ENCODE measurements at regions not wholly inside any gene's neighbourhood (a gene's known extent, or its start where the extent isn't known, plus 50 kb on each side); places are given as distances from the start of the nearest gene placed in this dataset.

DNA sequence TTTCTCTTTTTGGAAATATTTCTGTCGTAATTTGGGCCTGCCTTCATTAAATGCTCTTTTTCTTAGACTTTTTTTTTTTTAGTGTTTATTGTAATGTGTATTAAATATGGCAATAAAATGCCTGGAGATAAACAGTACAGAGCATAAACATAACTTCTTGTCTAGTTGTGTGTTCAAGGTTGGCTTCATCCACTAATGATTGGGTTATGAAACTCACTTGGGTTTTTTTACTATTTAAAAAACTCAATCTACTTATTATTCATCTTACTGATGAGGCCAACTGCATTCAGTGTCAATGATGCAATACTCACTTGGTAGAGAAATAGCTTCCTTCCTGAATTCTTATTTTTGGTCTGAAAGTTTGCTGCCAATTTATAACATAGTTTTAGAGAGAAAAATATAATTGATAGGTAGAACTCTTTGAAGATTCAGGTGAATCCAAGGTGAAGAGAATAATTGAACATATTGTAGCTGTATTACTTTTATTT, 144.2 kb upstream of the NABP1 start:
- Mint-ChIP-seq H3K4me3 (no peak overlapping the region), H3K4me1 (ENCODE audit: low read depth) (peaks cover 8% of the 10 kb centered on the region), H3K27ac (no peak overlapping the region), H3K36me3 (ENCODE audit: low read depth) (no peaks in the 10 kb centered on the region), H3K27me3 (peaks cover 4% of the 10 kb centered on the region), H3K9me3 (no peaks in the 10 kb centered on the region)

DNA sequence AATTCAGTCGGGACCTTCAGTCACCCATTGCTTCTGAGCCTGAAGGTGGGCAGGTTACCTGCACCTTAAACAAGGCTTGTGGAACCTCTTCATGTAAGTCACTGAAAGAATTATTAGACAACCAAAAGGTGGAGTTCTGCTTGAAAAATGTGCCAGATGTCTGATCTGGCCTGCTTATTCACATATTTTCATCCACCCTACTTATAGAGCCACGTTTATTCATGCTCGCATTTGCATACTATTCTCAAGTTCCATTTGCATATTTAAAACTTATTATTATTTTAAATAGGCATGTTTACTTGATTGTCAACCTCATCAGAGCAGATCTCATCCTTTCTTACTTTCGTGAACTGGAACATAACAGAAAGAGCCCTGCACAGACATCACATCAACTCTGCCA, 140.0 kb upstream of the NABP1 start:
- no peak overlapping the region for H3K4me3 Mint-ChIP-seq
- H3K27ac Mint-ChIP-seq = no peak overlapping the region
- H3K27me3 Mint-ChIP-seq = no peaks in the 10 kb centered on the region
- H3K36me3 Mint-ChIP-seq (ENCODE audit: low read depth) = no peaks in the 10 kb centered on the region
- no peaks in the 10 kb centered on the region for H3K9me3 Mint-ChIP-seq
- no peaks in the 10 kb centered on the region for H3K4me1 Mint-ChIP-seq (ENCODE audit: low read depth)

DNA sequence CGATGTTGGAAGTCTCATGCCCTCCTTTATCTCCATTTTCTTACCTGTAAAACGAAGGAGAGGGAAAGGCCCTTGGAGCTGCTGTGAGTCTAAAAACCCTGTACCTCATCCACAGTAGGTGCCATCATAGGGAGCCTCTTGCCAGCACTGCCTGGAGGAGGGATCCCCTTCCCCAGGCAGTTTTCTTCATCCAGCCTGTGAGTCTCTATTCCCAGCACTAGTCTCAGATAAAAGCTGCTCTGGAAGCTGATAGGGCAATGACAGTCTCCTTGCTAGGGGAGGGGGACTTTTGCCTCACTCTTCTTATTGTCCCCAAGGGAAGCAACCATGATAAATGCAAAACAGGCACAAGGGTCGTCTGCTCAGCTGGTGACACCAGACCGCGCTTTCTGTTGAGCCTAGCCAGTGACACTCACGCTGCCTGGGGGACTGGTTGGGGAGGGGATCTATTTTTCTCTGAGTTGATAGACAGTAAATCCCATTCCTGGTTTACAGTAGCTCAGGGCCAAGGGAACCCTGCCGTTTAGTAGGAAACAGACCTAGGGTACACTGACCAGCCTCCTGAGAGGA, 139.5 kb upstream of the NABP1 start:
- H3K27me3 Mint-ChIP-seq = no peaks in the 10 kb centered on the region
- no peaks in the 10 kb centered on the region for H3K9me3 Mint-ChIP-seq
- no peak overlapping the region for H3K27ac Mint-ChIP-seq
- H3K4me3 Mint-ChIP-seq = no peak overlapping the region
- no peaks in the 10 kb centered on the region for H3K4me1 Mint-ChIP-seq (ENCODE audit: low read depth)
- no peaks in the 10 kb centered on the region for H3K36me3 Mint-ChIP-seq (ENCODE audit: low read depth)

DNA sequence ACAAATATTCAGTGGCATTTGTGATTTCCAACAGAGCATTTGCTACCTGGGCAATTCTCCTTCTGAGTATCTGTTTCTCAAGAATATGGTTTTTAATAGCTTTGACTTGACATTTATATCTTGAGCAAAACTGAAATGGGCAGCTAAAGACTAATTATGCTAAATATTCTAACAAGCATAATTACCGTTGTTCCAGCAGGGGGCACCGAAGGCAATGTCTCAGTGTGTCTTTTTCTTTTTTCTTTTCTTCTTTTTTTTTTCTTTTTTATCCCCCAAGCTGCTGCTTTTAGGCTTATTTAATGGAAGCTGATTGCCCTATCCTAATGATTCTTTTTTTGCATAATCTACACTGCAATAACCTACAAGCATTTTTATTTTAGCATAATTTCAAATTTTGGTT, 138.9 kb upstream of the NABP1 start:
- H3K4me1 Mint-ChIP-seq (ENCODE audit: low read depth) = no peaks in the 10 kb centered on the region
- H3K27me3 Mint-ChIP-seq = no peaks in the 10 kb centered on the region
- H3K9me3 Mint-ChIP-seq = no peaks in the 10 kb centered on the region
- no peak overlapping the region for H3K4me3 Mint-ChIP-seq
- no peak overlapping the region for H3K27ac Mint-ChIP-seq
- no peaks in the 10 kb centered on the region for H3K36me3 Mint-ChIP-seq (ENCODE audit: low read depth)

DNA sequence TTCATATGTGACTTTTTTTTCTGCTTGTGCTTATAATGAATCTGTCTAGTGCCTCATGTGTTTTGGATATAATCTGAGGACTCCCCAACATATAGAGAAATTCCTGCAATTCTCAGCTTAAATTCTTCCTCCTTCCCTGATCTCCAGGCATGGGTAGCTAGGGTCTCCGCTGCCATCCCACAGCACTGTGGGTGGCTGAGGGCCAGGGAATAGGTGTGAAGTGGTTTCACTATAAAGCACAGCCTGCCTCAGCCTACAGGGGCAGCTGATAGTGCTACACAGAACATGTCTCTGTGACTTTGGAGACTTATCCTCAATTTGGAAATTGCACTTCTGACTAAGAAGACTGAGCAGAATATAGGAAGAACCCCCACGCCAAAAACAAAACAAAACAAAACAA, 137.3 kb upstream of the NABP1 start:
- Mint-ChIP-seq H3K27ac (no peak overlapping the region), H3K27me3 (no peaks in the 10 kb centered on the region), H3K9me3 (peaks cover 3% of the 10 kb centered on the region), H3K36me3 (ENCODE audit: low read depth) (no peaks in the 10 kb centered on the region), H3K4me3 (no peak overlapping the region), H3K4me1 (ENCODE audit: low read depth) (no peaks in the 10 kb centered on the region)

DNA sequence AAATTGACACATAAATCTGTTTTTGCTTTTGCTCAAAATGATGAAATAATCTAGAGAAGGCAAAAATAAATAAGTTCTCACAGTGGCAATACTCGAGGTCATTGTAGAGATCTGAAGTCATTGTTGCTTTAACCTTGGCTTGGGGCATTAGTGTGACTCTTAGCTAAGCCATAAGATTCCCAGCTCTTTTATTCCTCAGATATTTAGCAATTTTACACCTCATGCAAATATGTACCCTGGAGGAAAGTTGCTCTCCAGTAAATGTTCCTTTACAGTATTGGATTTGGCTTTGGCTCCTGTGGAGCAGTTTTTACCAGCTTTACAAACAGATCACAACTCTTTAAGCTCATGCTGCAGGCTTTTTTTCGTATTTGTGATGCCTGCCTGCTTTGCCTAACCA, 134.2 kb upstream of the NABP1 start:
- Mint-ChIP-seq H3K4me1 (ENCODE audit: low read depth) (no peaks in the 10 kb centered on the region), H3K27ac (no peak overlapping the region), H3K4me3 (no peak overlapping the region), H3K27me3 (no peaks in the 10 kb centered on the region), H3K9me3 (peaks cover 3% of the 10 kb centered on the region), H3K36me3 (ENCODE audit: low read depth) (no peaks in the 10 kb centered on the region)

DNA sequence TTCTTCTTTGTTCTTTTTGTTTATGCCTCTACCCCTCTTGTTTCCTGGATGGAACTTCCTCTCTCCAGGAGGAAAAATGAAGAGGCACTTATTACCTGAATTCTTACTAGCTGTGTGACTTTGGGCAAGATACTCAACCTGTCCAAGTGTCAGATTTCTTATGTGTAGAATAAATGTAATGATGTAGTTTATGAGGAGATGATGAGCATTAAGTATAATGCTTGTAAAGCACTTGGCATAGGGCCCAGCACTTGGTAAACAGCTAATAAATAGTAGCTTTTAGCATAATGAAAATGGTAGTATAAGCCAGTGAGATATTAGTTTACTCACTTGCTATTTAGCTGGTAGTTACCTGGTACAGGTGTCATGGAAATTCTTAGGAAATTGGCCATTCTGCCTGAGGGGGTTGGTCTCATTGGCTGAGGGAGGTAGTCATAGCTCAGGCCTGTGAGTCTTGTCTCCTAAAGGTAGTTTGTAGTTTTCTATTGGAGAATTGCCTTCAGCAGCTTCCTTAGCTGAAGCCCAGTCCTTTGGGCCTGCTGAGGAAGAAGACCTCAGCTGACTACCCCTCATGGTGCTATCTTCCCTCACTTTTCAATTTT, 133.4 kb upstream of the NABP1 start:
- H3K4me1 Mint-ChIP-seq (ENCODE audit: low read depth) = no peaks in the 10 kb centered on the region
- no peak overlapping the region for H3K4me3 Mint-ChIP-seq
- H3K27ac Mint-ChIP-seq = no peak overlapping the region
- peaks cover 3% of the 10 kb centered on the region for H3K9me3 Mint-ChIP-seq
- no peaks in the 10 kb centered on the region for H3K36me3 Mint-ChIP-seq (ENCODE audit: low read depth)
- no peaks in the 10 kb centered on the region for H3K27me3 Mint-ChIP-seq

DNA sequence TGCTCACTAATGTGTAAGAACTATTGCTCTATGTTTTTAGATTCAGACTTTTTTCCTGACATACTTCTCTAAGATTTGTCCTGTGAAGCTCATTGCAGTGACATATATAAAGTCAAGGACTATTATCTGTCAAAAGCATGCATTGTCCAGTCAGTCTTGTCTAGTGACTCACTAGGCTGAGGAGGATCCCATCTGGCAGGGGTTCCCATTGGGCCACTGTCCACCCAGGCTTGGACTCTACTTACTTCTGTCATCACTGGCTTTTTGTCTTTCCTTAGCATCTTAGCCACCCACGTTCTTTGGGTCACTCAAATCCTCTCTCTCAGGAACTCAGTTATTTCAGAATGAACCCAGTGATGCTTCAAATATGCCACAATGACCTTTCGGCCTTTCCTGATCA, 132.6 kb upstream of the NABP1 start:
- no peak overlapping the region for H3K27ac Mint-ChIP-seq
- H3K9me3 Mint-ChIP-seq = peaks cover 3% of the 10 kb centered on the region
- no peaks in the 10 kb centered on the region for H3K36me3 Mint-ChIP-seq (ENCODE audit: low read depth)
- H3K27me3 Mint-ChIP-seq = peaks cover 3% of the 10 kb centered on the region
- H3K4me1 Mint-ChIP-seq (ENCODE audit: low read depth) = no peaks in the 10 kb centered on the region
- H3K4me3 Mint-ChIP-seq = no peak overlapping the region

DNA sequence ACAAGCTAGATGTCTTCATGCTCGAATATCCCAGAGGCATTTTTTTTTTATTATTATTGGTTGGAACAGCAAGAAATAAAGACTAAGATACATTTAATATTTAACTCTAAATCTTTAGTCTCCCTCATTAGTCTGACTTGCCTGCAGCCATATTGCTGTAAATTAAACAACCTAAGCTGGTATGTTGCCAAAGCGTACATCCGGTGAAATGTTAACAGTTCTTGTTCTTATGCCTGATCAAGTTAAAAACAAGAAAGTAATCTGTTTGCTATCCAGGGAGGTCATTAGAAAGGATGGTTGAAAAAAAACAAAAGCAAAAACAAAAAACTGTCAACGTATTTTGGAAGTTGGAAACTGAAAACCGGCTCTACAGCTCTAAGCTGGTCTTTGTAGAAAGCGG, 125.9 kb upstream of the NABP1 start:
- Mint-ChIP-seq H3K9me3 (no peaks in the 10 kb centered on the region), H3K27ac (no peak overlapping the region), H3K4me3 (no peak overlapping the region), H3K4me1 (ENCODE audit: low read depth) (peaks cover 5% of the 10 kb centered on the region), H3K27me3 (peaks cover 12% of the 10 kb centered on the region), H3K36me3 (ENCODE audit: low read depth) (no peaks in the 10 kb centered on the region)

DNA sequence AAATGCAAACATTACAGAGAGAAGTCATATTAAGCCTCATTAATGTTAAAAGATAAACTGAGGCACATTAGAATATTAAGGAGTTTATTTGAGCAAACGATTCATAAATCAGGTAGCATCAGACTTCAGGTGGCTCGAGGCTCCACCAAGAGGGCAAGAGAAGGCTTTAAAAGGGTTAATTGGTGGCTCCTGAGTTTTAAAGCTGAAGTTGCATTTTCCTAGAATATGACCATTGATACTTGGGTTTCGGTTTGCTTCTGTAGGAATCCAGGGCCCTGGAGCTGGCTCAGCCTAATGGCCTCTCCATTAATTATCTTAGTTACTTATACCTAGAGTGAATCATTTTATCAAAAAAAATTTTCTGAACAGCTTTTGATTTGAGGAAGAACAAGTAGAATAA, 123.7 kb upstream of the NABP1 start:
- Mint-ChIP-seq H3K36me3 (ENCODE audit: low read depth) (no peaks in the 10 kb centered on the region), H3K27me3 (peaks cover 12% of the 10 kb centered on the region), H3K4me1 (ENCODE audit: low read depth) (peaks cover 5% of the 10 kb centered on the region)

DNA sequence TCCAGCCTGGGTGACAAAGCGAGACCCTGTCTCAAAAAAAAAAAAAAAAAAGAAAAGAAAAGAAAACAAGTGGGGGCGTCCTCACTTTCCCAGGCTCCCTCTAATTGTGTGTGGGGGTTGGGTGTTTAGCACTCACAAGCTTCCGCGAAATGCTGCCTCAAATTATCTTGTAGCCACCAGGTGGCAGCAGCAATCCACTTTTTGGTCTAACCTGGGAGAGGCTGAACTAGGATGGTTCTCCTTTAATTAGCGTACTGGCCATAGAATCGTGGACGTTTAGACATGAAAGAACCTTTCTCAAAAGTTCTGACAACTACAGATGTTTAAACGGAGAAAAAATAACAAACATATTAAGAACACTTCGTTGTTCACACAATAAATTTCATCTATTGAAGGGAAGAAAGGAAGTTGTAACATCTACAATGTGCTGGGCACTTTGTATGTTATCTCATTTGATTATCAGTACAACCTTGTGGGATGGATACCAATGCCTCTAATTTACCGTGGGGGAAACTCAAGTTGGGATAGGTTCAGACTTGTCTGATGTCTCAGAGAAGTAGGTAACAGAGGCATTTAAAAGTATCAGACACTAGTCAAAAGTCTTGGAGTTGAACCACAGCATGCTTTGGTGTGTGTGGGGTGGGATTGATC, 122.7 kb upstream of the NABP1 start:
- H3K9me3 Mint-ChIP-seq = no peaks in the 10 kb centered on the region
- no peaks in the 10 kb centered on the region for H3K36me3 Mint-ChIP-seq (ENCODE audit: low read depth)
- H3K27ac Mint-ChIP-seq = no peak overlapping the region
- peaks cover 5% of the 10 kb centered on the region for H3K4me1 Mint-ChIP-seq (ENCODE audit: low read depth)
- peaks cover 10% of the 10 kb centered on the region for H3K27me3 Mint-ChIP-seq
- H3K4me3 Mint-ChIP-seq = no peak overlapping the region

More for the DNA sequence above, 123.7 kb upstream of the NABP1 start:
- no peaks in the 10 kb centered on the region for H3K9me3 Mint-ChIP-seq
- no peak overlapping the region for H3K4me3 Mint-ChIP-seq
- H3K27ac Mint-ChIP-seq = no peak overlapping the region

DNA sequence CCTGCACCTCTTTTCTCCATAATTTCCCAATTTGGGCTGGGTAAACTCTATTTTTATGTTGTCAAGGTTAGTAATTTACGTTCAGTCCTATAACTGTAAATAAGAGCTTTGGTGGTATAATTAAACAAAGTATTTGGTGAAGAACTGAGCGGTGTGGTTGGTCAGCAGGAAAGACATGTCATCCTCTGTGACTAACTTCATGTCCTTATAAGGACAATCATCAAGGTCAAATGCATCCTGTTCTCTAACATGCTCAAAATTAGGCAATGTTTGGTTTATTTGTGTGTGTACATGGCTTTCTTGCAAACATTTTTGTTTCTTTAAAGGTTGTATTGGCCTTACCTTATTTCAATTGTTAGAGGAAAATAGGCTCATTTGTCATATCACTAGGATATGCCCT, 121.5 kb upstream of the NABP1 start:
- H3K4me3 Mint-ChIP-seq = no peak overlapping the region
- H3K27me3 Mint-ChIP-seq = peaks cover 3% of the 10 kb centered on the region
- peaks cover 5% of the 10 kb centered on the region for H3K4me1 Mint-ChIP-seq (ENCODE audit: low read depth)
- H3K36me3 Mint-ChIP-seq (ENCODE audit: low read depth) = no peaks in the 10 kb centered on the region
- H3K27ac Mint-ChIP-seq = no peak overlapping the region
- H3K9me3 Mint-ChIP-seq = no peaks in the 10 kb centered on the region

DNA sequence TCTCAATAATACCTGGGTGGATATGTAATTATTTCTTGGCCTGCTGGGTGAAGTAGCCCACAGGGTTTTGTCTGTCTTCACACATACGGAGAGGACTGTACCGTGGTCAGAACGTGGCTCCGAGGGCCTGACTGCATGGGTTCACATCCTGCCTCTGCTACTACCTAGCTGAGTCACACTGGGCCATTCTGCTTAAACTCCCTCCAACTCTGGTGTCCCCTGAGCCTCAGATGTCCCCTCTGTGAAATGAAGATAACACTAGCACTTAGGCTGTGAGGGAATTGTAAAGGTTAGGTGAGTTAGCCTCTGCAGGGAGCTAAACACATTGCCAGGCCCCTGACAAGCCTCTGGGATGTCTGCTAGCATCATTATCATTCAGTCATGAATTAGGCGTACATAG, 120.1 kb upstream of the NABP1 start:
- H3K27ac Mint-ChIP-seq = no peak overlapping the region
- H3K4me3 Mint-ChIP-seq = no peak overlapping the region
- H3K27me3 Mint-ChIP-seq = peaks cover 3% of the 10 kb centered on the region
- no peaks in the 10 kb centered on the region for H3K9me3 Mint-ChIP-seq
- no peaks in the 10 kb centered on the region for H3K36me3 Mint-ChIP-seq (ENCODE audit: low read depth)
- peaks cover 5% of the 10 kb centered on the region for H3K4me1 Mint-ChIP-seq (ENCODE audit: low read depth)

DNA sequence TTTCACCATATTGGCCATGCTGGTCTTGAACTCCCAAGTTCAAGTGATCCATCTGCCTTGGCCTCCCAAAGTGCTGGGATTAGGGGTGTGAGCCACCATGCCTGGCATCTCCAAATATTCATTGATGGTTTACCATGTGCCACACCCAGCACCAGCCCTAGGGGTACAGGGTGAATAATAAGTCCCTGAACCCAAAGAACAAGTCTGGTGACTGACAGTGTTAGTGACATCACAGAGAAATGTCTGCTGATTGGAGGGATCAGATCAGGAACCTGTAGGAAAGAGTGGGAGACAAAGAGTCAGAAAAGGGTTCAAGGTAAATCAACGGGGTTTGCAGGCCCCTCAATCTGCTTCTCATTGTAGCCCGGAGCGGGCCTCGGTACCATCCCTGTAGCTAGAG, 118.4 kb upstream of the NABP1 start:
- Mint-ChIP-seq H3K4me1 (ENCODE audit: low read depth) (peaks cover 5% of the 10 kb centered on the region), H3K4me3 (no peak overlapping the region), H3K9me3 (no peaks in the 10 kb centered on the region), H3K27ac (no peak overlapping the region), H3K27me3 (peaks cover 11% of the 10 kb centered on the region), H3K36me3 (ENCODE audit: low read depth) (no peaks in the 10 kb centered on the region)

DNA sequence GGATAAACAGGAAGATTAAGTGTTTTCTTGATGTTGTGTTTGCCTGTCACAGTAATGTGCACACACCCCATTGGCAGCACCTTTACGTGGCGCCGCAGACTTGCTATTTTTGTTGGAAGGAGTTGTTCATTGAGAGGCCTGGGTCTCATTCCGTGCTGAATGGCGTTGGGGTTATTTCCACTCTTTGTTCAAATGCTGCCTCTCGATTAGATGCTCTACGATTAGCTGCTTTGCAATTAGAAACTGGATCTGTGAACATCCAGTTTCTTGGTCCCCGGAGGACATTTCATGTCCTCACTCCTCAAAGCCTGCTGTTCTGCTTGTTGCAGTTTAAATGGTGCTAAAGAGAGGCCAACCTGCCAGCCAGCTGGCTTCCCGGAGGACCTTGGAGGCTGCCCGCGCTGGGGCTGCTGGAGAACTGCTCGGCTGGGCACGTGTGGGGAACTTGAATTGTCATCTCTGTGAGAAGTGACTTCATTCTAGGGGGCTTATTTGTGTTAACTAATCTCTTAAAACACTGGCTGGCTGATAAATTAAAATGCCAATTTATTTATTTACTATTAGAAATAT, 117.4 kb upstream of the NABP1 start:
- H3K27me3 Mint-ChIP-seq = peaks cover 14% of the 10 kb centered on the region
- no peak overlapping the region for H3K4me3 Mint-ChIP-seq
- H3K4me1 Mint-ChIP-seq (ENCODE audit: low read depth) = peaks cover 4% of the 10 kb centered on the region
- H3K27ac Mint-ChIP-seq = no peak overlapping the region
- H3K9me3 Mint-ChIP-seq = no peaks in the 10 kb centered on the region
- no peaks in the 10 kb centered on the region for H3K36me3 Mint-ChIP-seq (ENCODE audit: low read depth)
